ENCODE measurements at regions not wholly inside any gene's neighbourhood (a gene's known extent, or its start where the extent isn't known, plus 50 kb on each side); places are given as distances from the start of the nearest gene placed in this dataset.

GRCh38 chr20:10853731-10854130 is 179.9 kb upstream of the JAG1 start:
- Histone ChIP-seq H3K9me3 (ENCODE audit: low read length) (no peaks in the 10 kb centered on the region), H3K4me3 (ENCODE audit: low read length) (no peak overlapping the region), H3K4me2 (ENCODE audit: low read length) (no peak overlapping the region), H2AFZ (ENCODE audit: low read depth, low read length) (no peak overlapping the region), H3K9me2 (ENCODE audit: insufficient read depth, low read length) (no peaks in the 10 kb centered on the region), H4K20me1 (ENCODE audit: insufficient read depth) (no peaks in the 10 kb centered on the region), H3K27ac (ENCODE audit: low read length) (no peak overlapping the region), H3K9ac (ENCODE audit: low read length) (no peak overlapping the region), H3K27me3 (ENCODE audit: insufficient read depth, low read depth, low read length) (no peaks in the 10 kb centered on the region), H3K36me3 (ENCODE audit: insufficient read depth, low read length) (no peaks in the 10 kb centered on the region), H3K79me2 (replicated peaks; ENCODE audit: insufficient read depth, low read length) (no peaks in the 10 kb centered on the region), H3F3A (ENCODE audit: insufficient read depth, low read length, poor library complexity, severe bottlenecking) (no peaks in the 10 kb centered on the region)
- no peak for TF ChIP-seq MXI1 (conservative IDR thresholded peaks at IDR 0.05; ENCODE audit: poor library complexity, severe bottlenecking)
- no peak for TF ChIP-seq EZH2 (IDR thresholded peaks at IDR 0.05; ENCODE audit: borderline replicate concordance, insufficient read depth, low read length, poor library complexity, severe bottlenecking)
- no peak for TF ChIP-seq REST (IDR thresholded peaks at IDR 0.05; ENCODE audit: borderline replicate concordance)
- no peak for TF ChIP-seq SMC3 (conservative IDR thresholded peaks at IDR 0.05; ENCODE audit: poor library complexity)
- no peak for TF ChIP-seq POLR2AphosphoS5 (IDR thresholded peaks at IDR 0.05)
- TF ChIP-seq CTCF (IDR thresholded peaks at IDR 0.05; ENCODE audit: poor library complexity, severe bottlenecking) = no peak
- TF ChIP-seq RAD21 (conservative IDR thresholded peaks at IDR 0.05) = no peak
- TF ChIP-seq EP300 (conservative IDR thresholded peaks at IDR 0.05; ENCODE audit: poor library complexity, severe bottlenecking) = no peak
- TF ChIP-seq TAF1 (IDR thresholded peaks at IDR 0.05; ENCODE audit: low read depth) = no peak

GRCh38 chr20:10854976-10855375 is 181.2 kb upstream of the JAG1 start:
- Histone ChIP-seq H3K4me2 (ENCODE audit: low read length) (no peak overlapping the region), H3K27ac (ENCODE audit: low read length) (no peak overlapping the region), H3K4me3 (ENCODE audit: low read length) (no peak overlapping the region), H3K9me3 (ENCODE audit: low read length) (no peaks in the 10 kb centered on the region), H3F3A (ENCODE audit: insufficient read depth, low read length, poor library complexity, severe bottlenecking) (no peaks in the 10 kb centered on the region), H3K36me3 (ENCODE audit: insufficient read depth, low read length) (no peaks in the 10 kb centered on the region), H4K20me1 (ENCODE audit: insufficient read depth) (no peaks in the 10 kb centered on the region), H2AFZ (ENCODE audit: low read depth, low read length) (no peak overlapping the region), H3K9me2 (ENCODE audit: insufficient read depth, low read length) (no peaks in the 10 kb centered on the region), H3K79me2 (replicated peaks; ENCODE audit: insufficient read depth, low read length) (no peaks in the 10 kb centered on the region), H3K27me3 (ENCODE audit: insufficient read depth, low read depth, low read length) (no peaks in the 10 kb centered on the region), H3K9ac (ENCODE audit: low read length) (no peak overlapping the region)
- no peak for TF ChIP-seq CTCF (IDR thresholded peaks at IDR 0.05; ENCODE audit: poor library complexity, severe bottlenecking)
- no peak for TF ChIP-seq EZH2 (IDR thresholded peaks at IDR 0.05; ENCODE audit: borderline replicate concordance, insufficient read depth, low read length, poor library complexity, severe bottlenecking)
- TF ChIP-seq TAF1 (IDR thresholded peaks at IDR 0.05; ENCODE audit: low read depth) = no peak
- TF ChIP-seq SMC3 (conservative IDR thresholded peaks at IDR 0.05; ENCODE audit: poor library complexity) = no peak
- no peak for TF ChIP-seq MXI1 (conservative IDR thresholded peaks at IDR 0.05; ENCODE audit: poor library complexity, severe bottlenecking)
- no peak for TF ChIP-seq EP300 (conservative IDR thresholded peaks at IDR 0.05; ENCODE audit: poor library complexity, severe bottlenecking)
- no peak for TF ChIP-seq RAD21 (conservative IDR thresholded peaks at IDR 0.05)
- TF ChIP-seq POLR2AphosphoS5 (IDR thresholded peaks at IDR 0.05) = no peak
- no peak for TF ChIP-seq REST (IDR thresholded peaks at IDR 0.05; ENCODE audit: borderline replicate concordance)

Data from neural cell (in vitro differentiated cells).